Lung (tissue), 11 donors: ENCODE measurements at regions not wholly inside any gene's neighbourhood (a gene's known extent, or its start where the extent isn't known, plus 50 kb on each side); places are given as distances from the start of the nearest gene placed in this dataset.
A peak's percentile ranks its signal among the peaks of the same experiment; 100 is the strongest.

Source experiments
- ATAC-seq: fragments of 200-7000 bp; cut with Tn5 transposase; one replicate; pipeline ENCODE4 v1.9.1; 2020; ENCODE audit warnings: moderate number of reproducible peaks; ENCODE audit not compliant: insufficient read depth, low FRiP score
- DNase-seq, 3 donors: peaks; one replicate each; pipeline ENCODE4 v3.0.0-alpha.2; 2013 to 2017
- H3K27ac ChIP-seq, 2 donors: one replicate each; pipeline ENCODE4 v1.5.1; 2013; ENCODE audit warnings: mild to moderate bottlenecking in 2 of 2, moderate library complexity in 2 of 2, control low read depth in 1 of 2, inconsistent platforms in 1 of 2, low read depth in 1 of 2, low read length in 1 of 2
- H3K27me3 ChIP-seq, 3 donors: one replicate each; pipeline ENCODE4 v1.5.1; 2013; ENCODE audit warnings: low read length in 2 of 3; ENCODE audit not compliant: control insufficient read depth in 3 of 3, insufficient read depth in 3 of 3
- H3K36me3 ChIP-seq, 4 donors: one replicate each; pipeline ENCODE4 v1.5.1; 2013; ENCODE audit warnings: low read length in 4 of 4, mild to moderate bottlenecking in 1 of 4, moderate library complexity in 1 of 4; ENCODE audit not compliant: control insufficient read depth in 4 of 4, insufficient read depth in 4 of 4
- H3K4me1 ChIP-seq, 5 donors: one replicate each; pipeline ENCODE4 v1.5.1; 2013; ENCODE audit warnings: low read length in 5 of 5, mild to moderate bottlenecking in 2 of 5, moderate library complexity in 1 of 5; ENCODE audit not compliant: control insufficient read depth in 5 of 5, insufficient read depth in 5 of 5
- H3K4me3 ChIP-seq: one replicate; pipeline ENCODE4 v1.5.1; 2013; ENCODE audit warnings: mild to moderate bottlenecking, control low read depth, moderate library complexity
- H3K9ac ChIP-seq, 2 donors: one replicate each; pipeline ENCODE4 v1.5.1; 2013; ENCODE audit warnings: low read length in 2 of 2, control low read depth in 1 of 2; ENCODE audit not compliant: insufficient read depth in 1 of 2
- H3K9me3 ChIP-seq, 4 donors: one replicate each; pipeline ENCODE4 v1.5.1; 2013; ENCODE audit warnings: low read length in 3 of 4, mild to moderate bottlenecking in 1 of 4, moderate library complexity in 1 of 4; ENCODE audit not compliant: control insufficient read depth in 4 of 4, insufficient read depth in 3 of 4
- WGBS, 2 donors: extraction: QIAGEN DNeasy Blood & Tissue Kit; methylation state at CpG; one replicate each; pipeline ENCODE4 v1.1.7; 2013; 5-methylcytosine and 5-hydroxymethylcytosine counted together
- TF ChIP-seq, protein P1 (sequence below): IDR thresholded peaks from 2 replicates; pipeline ENCODE4 v1.5.1; 2012; ENCODE audit warnings: mild to moderate bottlenecking; ENCODE audit errors: control extremely low read depth, extremely low read depth
- donor health status: control.
- donor health status: control.
- donor health status: Bipolar disorder and iron deficiency.
- donor health status: healthy.
- donor health status: DM: yes; HTN: yes; CAD: no.

DNA sequence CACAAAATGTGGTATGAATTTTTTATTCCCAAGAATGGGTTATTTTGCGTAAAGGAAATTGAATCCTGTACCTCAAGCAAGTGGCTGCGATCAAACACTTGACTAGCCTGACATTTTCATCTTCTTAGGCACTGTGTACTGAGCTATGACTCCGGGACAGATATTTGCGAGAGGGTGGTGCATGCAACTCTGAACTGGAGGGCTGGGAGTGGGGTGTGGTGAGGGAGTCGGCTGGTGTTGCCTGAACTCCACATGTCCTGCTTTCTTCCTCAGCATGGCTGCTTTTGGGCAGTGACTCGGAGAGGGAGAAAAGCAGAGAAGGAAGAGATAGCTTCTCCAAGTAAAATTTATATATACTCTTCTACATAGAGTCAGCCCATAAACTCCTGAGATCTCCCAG is 68.5 kb upstream of the GATB start:
- ATAC-seq, result no peak
- H3K9ac ChIP-seq, result no peak overlapping the region
- H3K36me3 ChIP-seq, result no peaks in the 10 kb centered on the region
- TF ChIP-seq, protein P1, sequence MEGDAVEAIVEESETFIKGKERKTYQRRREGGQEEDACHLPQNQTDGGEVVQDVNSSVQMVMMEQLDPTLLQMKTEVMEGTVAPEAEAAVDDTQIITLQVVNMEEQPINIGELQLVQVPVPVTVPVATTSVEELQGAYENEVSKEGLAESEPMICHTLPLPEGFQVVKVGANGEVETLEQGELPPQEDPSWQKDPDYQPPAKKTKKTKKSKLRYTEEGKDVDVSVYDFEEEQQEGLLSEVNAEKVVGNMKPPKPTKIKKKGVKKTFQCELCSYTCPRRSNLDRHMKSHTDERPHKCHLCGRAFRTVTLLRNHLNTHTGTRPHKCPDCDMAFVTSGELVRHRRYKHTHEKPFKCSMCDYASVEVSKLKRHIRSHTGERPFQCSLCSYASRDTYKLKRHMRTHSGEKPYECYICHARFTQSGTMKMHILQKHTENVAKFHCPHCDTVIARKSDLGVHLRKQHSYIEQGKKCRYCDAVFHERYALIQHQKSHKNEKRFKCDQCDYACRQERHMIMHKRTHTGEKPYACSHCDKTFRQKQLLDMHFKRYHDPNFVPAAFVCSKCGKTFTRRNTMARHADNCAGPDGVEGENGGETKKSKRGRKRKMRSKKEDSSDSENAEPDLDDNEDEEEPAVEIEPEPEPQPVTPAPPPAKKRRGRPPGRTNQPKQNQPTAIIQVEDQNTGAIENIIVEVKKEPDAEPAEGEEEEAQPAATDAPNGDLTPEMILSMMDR, result no peak
- no peak for DNase-seq
- H3K27ac ChIP-seq, result no peak overlapping the region
- no peaks in the 10 kb centered on the region for H3K4me1 ChIP-seq
- 78 to 85% methylated on average over 6 of the region's 6 CpGs for WGBS, 2 donors
- peaks cover 0 to 2% (median 0%) of the 10 kb centered on the region in 4 donors for H3K9me3 ChIP-seq
- no peaks in the 10 kb centered on the region for H3K27me3 ChIP-seq
- H3K4me3 ChIP-seq, result no peak overlapping the region

DNA sequence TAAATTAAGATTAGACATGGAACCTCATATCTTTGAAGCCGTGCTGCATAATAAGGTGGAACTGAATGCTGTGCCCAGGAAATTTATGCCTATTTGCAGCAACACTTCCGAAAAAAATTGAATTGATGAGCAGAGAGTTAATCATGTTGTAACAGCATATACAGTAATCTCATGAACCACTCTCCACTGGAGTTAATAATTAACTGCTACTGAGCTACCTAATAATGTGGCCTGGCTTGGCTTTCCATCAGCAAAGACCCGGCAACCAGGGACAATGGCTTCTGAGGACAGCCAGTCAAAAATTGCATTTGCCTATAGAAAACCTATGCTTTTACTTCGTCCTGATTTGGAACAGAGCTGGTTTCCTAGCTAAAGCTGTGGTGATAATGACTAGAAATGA is 63.8 kb upstream of the GATB start:
- Histone ChIP-seq H3K9ac (no peak overlapping the region), H3K27ac (no peak overlapping the region), H3K4me1 (no peaks in the 10 kb centered on the region), H3K27me3 (no peaks in the 10 kb centered on the region), H3K4me3 (no peak overlapping the region), H3K36me3 (no peaks in the 10 kb centered on the region), H3K9me3 (no peaks in the 10 kb centered on the region)
- WGBS, 2 donors, result 78 to 84% methylated on average over 4 of the region's 4 CpGs
- no peak for ATAC-seq
- TF ChIP-seq, protein P1, result no peak
- DNase-seq, result peak in 1 of 3 donors; percentile 29

DNA sequence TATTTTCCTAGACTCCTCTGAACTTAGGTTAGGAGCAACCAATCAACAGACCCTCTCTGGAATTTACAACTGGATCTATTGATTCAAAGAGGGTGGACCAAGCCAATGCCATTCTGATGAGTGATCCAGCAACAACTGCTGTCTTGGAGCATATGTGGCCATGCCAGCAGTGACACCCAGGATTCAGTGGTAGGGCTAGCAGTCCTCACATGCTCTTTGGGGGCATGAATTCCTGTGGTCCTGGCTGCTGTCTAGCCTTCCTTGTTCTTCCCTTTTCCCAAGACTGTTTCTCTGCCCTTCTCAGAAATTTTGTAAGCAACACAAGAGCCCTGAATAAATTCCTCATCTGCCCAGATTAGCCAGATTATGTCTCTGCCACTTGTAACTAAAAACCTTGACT is 61.5 kb upstream of the GATB start:
- H3K9ac ChIP-seq, result no peak overlapping the region
- no peaks in the 10 kb centered on the region for H3K36me3 ChIP-seq
- TF ChIP-seq, protein P1, result no peak
- H3K9me3 ChIP-seq, result peaks cover 0 to 2% (median 0%) of the 10 kb centered on the region in 4 donors
- DNase-seq, result no peak
- H3K4me1 ChIP-seq, result no peaks in the 10 kb centered on the region
- no peaks in the 10 kb centered on the region for H3K27me3 ChIP-seq
- no peak overlapping the region for H3K27ac ChIP-seq
- H3K4me3 ChIP-seq, result no peak overlapping the region
- no peak for ATAC-seq

DNA sequence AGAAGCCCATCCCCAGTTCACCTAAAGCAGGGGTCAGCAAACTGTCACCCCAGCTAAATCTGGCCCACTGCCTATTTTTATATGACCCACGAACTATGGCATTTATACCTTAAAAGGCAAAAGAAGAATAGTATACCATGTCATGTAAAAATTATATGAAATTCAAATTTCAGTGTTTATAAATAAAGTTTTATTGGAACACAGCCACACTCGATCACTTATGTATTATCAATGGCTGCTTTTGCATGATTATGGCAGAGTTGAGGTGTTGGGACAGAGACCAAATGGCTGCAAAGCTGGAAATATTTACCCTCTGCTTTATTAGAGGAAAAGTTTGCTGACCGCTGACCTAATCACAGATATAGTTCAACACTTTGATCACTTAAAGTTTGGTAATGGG is 59.2 kb upstream of the GATB start:
- Histone ChIP-seq H3K9me3 (peaks cover 0 to 2% (median 0%) of the 10 kb centered on the region in 4 donors), H3K9ac (no peak overlapping the region), H3K4me3 (no peak overlapping the region), H3K36me3 (no peaks in the 10 kb centered on the region), H3K4me1 (peaks cover 0 to 1% (median 0%) of the 10 kb centered on the region in 5 donors), H3K27ac (no peak overlapping the region), H3K27me3 (no peaks in the 10 kb centered on the region)
- TF ChIP-seq, protein P1, result no peak
- ATAC-seq, result no peak
- WGBS, 2 donors, result 87 to 89% methylated on average over 3 of the region's 3 CpGs
- DNase-seq, result no peak
